Neural cell (in vitro differentiated cells): ENCODE measurements at regions not wholly inside any gene's neighbourhood (a gene's known extent, or its start where the extent isn't known, plus 50 kb on each side); places are given as distances from the start of the nearest gene placed in this dataset.

Source experiments
- TF ChIP-seq, protein P1 (sequence below): fragments of 450-650 bp; IDR thresholded peaks from 2 replicates; pipeline ENCODE4 v1.5.1; 2014; ENCODE audit warnings: antibody characterized with exemption, mild to moderate bottlenecking, moderate library complexity; ENCODE audit not compliant: poor library complexity, severe bottlenecking
- TF ChIP-seq, protein P2 (sequence below): IDR thresholded peaks from 2 replicates; pipeline ENCODE4 v1.6.1; 2012; ENCODE audit warnings: borderline replicate concordance

DNA sequence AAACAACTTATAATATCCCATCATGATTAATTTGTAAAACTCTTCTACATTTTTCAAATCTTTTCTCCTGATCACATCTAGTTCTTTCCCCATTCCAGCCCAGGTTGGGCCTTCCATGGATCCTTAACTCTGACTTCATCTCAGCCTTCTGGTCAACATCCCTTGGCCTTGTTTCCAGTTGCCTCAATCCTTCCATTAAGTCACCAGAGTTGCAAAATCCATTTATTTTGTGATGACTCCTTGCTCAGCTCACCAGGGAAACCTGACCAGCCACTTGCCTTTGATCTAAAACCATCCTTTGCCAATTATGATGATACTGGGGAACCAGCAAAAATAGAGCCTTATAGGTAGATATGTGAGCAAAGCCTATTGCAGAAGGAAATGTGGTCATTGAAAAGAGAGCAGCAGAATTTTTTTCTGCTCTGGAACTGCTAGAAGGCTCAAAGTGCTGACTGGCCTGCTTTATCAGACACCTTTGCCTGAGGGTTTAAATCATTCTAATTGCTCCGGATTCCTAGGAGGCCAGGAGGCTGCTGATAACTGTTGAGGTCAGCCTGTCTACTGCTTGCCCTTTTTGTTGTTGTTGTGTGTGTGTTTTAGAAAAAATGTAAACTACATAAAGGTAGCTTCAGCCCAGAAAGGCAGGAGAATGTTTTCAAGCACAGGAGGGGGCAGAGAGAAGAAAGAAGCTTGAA is 512.2 kb upstream of the GRIA1 start:
- TF ChIP-seq, protein P1, sequence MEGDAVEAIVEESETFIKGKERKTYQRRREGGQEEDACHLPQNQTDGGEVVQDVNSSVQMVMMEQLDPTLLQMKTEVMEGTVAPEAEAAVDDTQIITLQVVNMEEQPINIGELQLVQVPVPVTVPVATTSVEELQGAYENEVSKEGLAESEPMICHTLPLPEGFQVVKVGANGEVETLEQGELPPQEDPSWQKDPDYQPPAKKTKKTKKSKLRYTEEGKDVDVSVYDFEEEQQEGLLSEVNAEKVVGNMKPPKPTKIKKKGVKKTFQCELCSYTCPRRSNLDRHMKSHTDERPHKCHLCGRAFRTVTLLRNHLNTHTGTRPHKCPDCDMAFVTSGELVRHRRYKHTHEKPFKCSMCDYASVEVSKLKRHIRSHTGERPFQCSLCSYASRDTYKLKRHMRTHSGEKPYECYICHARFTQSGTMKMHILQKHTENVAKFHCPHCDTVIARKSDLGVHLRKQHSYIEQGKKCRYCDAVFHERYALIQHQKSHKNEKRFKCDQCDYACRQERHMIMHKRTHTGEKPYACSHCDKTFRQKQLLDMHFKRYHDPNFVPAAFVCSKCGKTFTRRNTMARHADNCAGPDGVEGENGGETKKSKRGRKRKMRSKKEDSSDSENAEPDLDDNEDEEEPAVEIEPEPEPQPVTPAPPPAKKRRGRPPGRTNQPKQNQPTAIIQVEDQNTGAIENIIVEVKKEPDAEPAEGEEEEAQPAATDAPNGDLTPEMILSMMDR = no peak
- TF ChIP-seq, protein P2, sequence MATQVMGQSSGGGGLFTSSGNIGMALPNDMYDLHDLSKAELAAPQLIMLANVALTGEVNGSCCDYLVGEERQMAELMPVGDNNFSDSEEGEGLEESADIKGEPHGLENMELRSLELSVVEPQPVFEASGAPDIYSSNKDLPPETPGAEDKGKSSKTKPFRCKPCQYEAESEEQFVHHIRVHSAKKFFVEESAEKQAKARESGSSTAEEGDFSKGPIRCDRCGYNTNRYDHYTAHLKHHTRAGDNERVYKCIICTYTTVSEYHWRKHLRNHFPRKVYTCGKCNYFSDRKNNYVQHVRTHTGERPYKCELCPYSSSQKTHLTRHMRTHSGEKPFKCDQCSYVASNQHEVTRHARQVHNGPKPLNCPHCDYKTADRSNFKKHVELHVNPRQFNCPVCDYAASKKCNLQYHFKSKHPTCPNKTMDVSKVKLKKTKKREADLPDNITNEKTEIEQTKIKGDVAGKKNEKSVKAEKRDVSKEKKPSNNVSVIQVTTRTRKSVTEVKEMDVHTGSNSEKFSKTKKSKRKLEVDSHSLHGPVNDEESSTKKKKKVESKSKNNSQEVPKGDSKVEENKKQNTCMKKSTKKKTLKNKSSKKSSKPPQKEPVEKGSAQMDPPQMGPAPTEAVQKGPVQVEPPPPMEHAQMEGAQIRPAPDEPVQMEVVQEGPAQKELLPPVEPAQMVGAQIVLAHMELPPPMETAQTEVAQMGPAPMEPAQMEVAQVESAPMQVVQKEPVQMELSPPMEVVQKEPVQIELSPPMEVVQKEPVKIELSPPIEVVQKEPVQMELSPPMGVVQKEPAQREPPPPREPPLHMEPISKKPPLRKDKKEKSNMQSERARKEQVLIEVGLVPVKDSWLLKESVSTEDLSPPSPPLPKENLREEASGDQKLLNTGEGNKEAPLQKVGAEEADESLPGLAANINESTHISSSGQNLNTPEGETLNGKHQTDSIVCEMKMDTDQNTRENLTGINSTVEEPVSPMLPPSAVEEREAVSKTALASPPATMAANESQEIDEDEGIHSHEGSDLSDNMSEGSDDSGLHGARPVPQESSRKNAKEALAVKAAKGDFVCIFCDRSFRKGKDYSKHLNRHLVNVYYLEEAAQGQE = no peak
